Body of pancreas (tissue), 4 donors: ENCODE measurements at regions not wholly inside any gene's neighbourhood (a gene's known extent, or its start where the extent isn't known, plus 50 kb on each side); places are given as distances from the start of the nearest gene placed in this dataset.

ENCODE experiments used
- POLR2A ChIP-seq, 3 donors: fragments of 450-650 bp; IDR thresholded peaks; one replicate each; pipeline ENCODE4 v1.6.1; 2016; ENCODE audit warnings: antibody characterized with exemption in 3 of 3, mild to moderate bottlenecking in 2 of 3
- TF ChIP-seq, protein P1 (sequence below), 7 experiments: fragments of 450-650 bp in 4 of 7; fragments of 200-600 bp in 3 of 7; sonication (generic) in 3 of 7; IDR thresholded peaks; one replicate each; pipeline ENCODE4 v1.5.1; 2016 to 2019; ENCODE audit warnings: antibody characterized with exemption in 7 of 7

DNA sequence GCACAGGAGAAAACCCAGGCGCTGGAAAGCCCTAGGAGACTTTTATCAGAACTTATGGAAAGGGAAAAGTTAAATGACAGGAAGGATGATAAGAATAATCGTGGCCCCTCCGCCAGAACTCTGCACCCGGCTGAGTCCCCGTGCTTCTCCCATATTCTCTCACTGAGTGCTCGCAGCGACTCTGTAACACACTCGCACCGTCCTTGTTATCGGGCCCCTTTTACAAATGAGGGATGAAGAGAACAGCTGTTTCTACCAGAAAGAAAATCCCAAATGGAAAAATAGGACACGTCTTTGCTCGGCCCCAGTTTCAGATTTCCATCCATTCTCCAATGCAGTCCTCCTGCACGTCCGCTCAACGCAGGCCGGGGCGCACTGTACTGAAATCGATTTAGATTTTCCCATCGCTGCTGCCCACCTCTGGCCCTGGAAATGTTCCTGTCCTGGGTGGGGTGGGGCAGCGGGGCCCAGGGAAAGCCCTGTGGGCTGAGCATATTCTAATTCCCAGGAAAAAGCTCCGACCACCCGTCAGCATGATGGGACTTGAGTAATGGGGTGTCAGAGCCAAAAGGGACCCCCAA, 66.4 kb downstream of the KCNF1 start:
- TF ChIP-seq, protein P1, sequence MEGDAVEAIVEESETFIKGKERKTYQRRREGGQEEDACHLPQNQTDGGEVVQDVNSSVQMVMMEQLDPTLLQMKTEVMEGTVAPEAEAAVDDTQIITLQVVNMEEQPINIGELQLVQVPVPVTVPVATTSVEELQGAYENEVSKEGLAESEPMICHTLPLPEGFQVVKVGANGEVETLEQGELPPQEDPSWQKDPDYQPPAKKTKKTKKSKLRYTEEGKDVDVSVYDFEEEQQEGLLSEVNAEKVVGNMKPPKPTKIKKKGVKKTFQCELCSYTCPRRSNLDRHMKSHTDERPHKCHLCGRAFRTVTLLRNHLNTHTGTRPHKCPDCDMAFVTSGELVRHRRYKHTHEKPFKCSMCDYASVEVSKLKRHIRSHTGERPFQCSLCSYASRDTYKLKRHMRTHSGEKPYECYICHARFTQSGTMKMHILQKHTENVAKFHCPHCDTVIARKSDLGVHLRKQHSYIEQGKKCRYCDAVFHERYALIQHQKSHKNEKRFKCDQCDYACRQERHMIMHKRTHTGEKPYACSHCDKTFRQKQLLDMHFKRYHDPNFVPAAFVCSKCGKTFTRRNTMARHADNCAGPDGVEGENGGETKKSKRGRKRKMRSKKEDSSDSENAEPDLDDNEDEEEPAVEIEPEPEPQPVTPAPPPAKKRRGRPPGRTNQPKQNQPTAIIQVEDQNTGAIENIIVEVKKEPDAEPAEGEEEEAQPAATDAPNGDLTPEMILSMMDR (IDR thresholded peaks at IDR 0.05) = no peak
- TF ChIP-seq POLR2A (IDR thresholded peaks at IDR 0.05) = no peak
